ENCODE measurements at regions not wholly inside any gene's neighbourhood (a gene's known extent, or its start where the extent isn't known, plus 50 kb on each side); places are given as distances from the start of the nearest gene placed in this dataset.
"Not testable (repeated sequence)": the region's sequence is repeated elsewhere in the genome, so short reads cannot be mapped to it uniquely, and the experiment has no call there.

DNA sequence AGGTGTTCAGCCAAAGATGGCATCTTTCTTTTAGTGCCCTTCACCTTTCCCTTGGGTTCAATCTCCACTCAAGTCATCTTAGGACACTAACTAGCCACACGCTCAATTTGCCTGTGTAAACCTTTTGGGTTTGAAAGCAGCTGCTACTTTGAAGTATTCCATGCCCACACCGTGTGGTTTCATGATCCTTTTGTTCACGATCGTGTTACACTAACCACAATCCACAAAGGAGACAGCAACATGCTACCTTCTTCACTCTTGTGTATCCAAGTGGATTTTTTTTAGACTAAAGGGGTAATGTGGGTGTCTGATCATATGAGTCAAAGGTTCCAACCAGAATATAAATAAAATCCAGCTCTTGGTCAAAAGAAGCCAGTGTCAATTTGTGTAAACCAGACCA, 122.7 kb upstream of the FAR2 start:
- DNase-seq (ENCODE audit: low read depth in 3 of 3, low spot score in 2 of 3): no peak

DNA sequence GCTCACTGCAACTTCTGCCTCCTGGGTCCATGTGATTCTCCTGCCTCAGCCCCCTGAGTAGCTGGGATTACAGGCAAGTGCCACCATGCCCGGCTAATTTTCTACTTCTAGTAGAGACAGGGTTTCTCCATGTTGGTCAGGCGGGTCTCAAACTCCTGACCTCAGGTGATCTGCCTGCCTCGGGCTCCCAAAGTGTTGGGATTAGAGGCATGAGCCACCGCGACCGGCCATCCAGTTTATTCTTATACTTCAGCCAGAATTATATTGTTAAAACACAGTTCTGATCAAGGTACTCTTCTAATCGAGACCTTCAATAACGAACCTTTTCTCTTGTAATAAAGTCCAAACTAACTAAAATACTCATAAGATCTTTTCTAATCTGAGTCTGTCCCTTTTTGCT, 119.6 kb upstream of the FAR2 start:
- DNase-seq (ENCODE audit: low read depth in 3 of 3, low spot score in 2 of 3): not testable (repeated sequence)

DNA sequence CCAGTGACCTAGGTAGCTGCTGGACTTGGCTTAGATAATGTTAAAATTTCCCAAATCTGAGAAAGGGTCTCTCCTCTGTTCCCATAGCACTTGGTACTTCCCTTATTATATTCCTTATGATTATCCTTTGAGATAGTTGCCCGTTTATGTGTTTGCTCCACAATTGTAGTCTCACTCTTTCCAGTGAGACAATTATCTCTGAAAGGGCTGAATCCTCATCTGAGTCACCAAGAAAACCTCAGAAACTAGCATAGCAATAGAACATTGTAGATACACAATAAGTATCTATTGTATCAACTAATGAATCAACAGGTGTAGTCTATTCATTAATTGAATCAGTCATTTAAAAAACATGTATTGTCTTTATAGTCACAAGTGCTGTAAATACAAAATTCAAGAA, 119.1 kb upstream of the FAR2 start:
- no peak for DNase-seq (ENCODE audit: low read depth in 3 of 3, low spot score in 2 of 3)

- no peak for DNase-seq (ENCODE audit: low read depth in 3 of 3, low spot score in 2 of 3)
Observed at GRCh38 chr12:29032446-29032845, 116.6 kb upstream of the FAR2 start.

GRCh38 chr12:29033519-29033918, 115.6 kb upstream of the FAR2 start:
- no peak for DNase-seq (ENCODE audit: low read depth in 3 of 3, low spot score in 2 of 3)

DNA sequence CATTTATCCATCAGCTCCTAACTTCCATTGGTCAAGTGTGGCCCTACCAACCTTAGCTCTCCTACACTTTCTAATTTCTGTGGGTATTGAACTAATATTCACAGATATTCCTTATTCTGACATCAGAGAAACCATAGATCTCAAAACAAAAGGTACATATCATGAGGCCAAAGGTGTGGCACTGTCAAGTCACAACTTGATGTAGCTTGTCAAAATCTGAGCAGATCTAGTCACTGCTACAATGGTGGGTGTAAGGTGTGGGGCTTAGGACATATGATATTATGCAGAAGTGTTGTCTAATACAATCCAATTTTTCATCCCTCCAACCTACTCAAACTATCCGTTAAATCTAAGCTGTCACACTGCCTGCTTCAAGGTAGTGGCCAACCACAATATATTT, 114.0 kb upstream of the FAR2 start:
- no peak for DNase-seq (ENCODE audit: low read depth in 3 of 3, low spot score in 2 of 3)

- DNase-seq (ENCODE audit: low read depth in 3 of 3, low spot score in 2 of 3): no peak
Observed at GRCh38 chr12:29039013-29039412, 110.1 kb upstream of the FAR2 start.

- peak in 1 of 3 donors; percentile 32 for DNase-seq (ENCODE audit: low read depth in 3 of 3, low spot score in 2 of 3)
Observed at GRCh38 chr12:29041621-29042020, 107.5 kb upstream of the FAR2 start.

DNA sequence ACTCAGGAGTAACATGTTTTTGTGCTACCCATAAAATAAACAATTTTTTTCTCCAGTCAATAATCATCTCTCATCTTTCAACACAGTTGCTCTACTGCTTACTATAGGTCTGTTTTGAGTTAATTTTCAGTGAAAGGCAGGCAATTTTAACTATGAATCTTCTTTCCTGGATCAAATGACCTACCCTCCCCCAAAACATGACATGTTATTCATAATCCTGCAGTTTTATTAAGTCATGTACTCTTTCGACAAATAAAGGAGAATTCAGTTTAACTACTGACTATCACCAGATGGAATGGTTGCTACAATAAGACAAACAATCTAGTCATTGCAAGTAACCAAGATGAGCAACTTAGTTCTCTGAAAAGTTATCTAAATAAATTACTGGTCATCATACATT, 106.0 kb upstream of the FAR2 start:
- DNase-seq (ENCODE audit: low read depth in 3 of 3, low spot score in 2 of 3): no peak

DNA sequence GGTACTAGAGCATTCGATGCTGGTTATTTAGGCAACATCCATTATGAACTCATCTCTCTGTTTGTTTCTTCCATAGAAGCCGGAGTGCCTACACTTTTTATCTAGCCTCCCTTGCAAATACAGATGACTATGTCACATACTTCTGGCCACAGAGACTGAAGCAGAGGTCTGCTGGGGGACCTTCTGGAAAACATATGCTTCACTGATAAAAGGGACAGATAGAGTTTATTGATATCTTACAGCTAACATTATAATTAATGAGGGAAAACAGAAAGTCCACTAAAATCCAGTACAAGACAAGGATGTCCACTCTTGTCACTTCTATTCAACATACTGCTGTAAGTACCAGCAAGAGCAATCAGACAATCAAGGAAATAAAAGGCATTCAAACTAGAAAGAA, 104.3 kb upstream of the FAR2 start:
- no peak for DNase-seq (ENCODE audit: low read depth in 3 of 3, low spot score in 2 of 3)

- no peak for DNase-seq (ENCODE audit: low read depth in 3 of 3, low spot score in 2 of 3)
Observed at GRCh38 chr12:29048787-29049186, 100.3 kb upstream of the FAR2 start.

GRCh38 chr12:29050503-29050902, 98.6 kb upstream of the FAR2 start:
- DNase-seq (ENCODE audit: low read depth in 3 of 3, low spot score in 2 of 3): no peak

- no peak for DNase-seq (ENCODE audit: low read depth in 3 of 3, low spot score in 2 of 3)
Observed at GRCh38 chr12:29051221-29051620, 97.9 kb upstream of the FAR2 start.

GRCh38 chr12:29053567-29053966, 95.5 kb upstream of the FAR2 start:
- no peak for DNase-seq (ENCODE audit: low read depth in 3 of 3, low spot score in 2 of 3)

DNA sequence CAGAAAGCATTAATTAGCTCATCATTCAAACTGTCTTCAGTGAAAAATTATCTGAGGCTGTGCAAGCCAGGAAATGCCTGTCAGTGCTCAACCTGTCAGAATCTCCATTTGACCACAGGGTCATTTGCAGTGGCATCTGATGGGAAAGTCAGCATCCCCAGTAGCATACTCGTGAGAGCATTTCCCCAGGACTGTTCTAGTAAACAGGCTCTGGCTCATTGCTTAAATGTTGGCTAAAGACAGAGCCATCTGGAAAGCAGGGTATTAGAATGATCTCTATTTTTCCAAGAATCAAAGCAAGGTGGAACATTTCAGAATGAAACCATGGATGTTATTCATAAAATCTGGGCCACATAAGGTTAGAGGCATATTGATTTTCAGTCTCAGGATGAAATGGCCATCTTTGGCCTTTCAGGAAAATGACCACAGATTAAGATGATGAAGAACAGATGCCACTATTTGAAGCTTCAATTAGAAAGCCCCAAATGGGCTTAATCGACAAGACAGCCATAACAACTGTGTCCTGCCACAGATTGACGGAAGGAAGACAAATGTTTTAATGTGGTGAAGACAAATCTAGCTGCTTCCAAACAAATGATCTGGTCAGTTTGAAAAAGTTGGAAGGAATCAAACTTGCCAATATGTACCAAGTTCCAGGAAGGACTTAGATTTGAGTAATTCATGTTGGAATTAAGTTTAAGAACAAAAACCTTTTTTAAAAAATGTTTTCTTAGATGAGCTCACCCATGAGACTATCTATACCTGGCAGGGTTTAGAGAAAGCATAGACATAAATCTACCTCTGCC, 94.0 kb upstream of the FAR2 start:
- DNase-seq (ENCODE audit: low read depth in 3 of 3, low spot score in 2 of 3): no peak

DNA sequence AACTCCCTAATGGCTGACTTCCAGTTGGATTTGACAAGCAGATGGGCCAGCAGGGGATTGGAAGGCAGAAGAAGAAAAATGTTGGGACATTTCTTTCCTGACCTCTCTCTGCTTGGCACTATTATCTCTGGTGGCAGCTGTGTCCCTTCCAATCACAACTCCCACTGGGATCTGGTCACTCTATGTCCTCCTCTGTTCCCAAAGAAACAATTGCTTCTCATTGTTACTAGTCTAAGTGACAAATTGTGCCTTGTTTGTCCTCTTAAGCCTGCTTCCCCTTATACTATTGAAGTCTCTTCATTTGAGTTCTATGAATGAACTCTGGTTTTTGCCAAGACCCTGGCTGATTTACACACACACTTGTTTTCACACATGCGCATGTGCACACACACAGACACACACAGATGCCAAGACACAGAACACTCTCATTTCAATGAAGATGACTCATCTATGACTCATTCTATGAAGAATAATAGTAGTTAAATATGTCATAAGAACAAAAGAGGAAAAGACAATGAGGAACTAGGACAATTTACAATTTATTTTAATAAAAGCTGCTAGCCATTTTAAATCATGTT, 83.0 kb upstream of the FAR2 start:
- DNase-seq (ENCODE audit: low read depth in 3 of 3, low spot score in 2 of 3): no peak

DNA sequence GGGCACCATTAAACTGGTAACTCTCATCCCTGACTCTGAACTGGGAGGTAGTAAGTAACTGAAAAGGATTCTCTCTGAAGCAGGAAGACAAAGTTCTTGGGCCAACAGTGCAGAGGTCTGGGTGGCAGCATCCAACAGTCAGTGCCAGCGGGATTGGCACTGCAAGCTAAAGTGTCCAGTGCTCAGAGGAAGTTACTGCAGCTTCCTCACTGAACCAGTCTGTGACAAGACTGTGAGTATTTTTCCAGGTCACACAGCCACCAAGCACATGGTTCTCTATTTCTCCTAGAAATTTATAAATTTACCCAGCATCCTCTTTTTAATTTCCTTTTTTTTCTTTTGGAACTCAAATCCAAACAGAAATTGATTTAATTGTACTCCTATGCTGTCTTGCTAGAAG, 81.6 kb upstream of the FAR2 start:
- no peak for DNase-seq (ENCODE audit: low read depth in 3 of 3, low spot score in 2 of 3)

DNA sequence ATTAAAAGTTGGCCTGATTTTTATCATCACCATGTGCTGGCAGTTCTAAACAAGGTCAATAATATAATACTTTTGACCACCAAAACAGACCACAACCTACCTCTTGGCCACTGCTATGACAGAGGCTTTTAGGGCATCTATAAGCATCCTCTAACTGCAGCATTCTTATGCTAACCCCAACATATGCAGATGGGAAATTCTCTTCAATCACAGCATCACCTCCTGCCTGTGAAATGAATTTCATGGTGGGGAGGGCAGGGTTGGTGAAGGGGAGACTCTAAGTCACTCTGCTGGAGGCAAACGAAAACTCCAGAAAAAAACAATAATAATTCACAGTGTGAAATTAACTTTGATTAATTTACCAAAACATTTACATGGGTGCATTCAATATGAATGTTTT, 78.8 kb upstream of the FAR2 start:
- no peak for DNase-seq (ENCODE audit: low read depth in 3 of 3, low spot score in 2 of 3)

GRCh38 chr12:29071099-29071498, 78.0 kb upstream of the FAR2 start:
- no peak for DNase-seq (ENCODE audit: low read depth in 3 of 3, low spot score in 2 of 3)

GRCh38 chr12:29072631-29073030, 76.4 kb upstream of the FAR2 start:
- no peak for DNase-seq (ENCODE audit: low read depth in 3 of 3, low spot score in 2 of 3)

DNA sequence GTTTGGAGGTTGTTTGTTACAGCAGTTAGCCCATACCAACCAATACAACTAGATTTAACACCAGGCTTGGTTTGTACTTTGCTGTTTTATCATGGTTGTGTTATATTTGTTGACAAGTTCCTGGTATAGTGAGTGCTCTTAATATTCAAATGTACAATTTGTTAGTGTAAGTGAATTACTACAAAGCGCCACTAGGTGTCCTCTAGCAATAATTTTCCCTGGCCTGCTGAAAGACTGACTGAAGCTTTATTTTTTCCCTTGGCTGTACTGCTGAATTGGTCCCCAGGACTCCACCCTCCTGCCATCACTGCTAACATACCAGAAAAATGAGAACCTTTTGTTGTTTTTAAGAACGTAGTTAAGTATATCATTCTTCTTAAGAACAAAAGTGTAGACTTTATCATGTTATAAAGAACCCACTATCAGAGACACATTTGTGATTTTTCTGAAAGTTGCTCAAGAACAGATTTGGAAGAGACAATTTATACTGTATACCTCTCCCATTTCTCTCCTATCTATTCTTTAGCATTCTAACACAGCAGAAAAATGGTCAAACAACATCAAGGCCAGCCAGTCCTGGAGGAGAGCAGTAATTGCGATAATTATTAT, 75.3 kb upstream of the FAR2 start:
- peak; percentile 16 to 25 (median 23) for DNase-seq (ENCODE audit: low read depth in 3 of 3, low spot score in 2 of 3)

- DNase-seq (ENCODE audit: low read depth in 3 of 3, low spot score in 2 of 3): no peak
Observed at GRCh38 chr12:29081101-29081500, 68.0 kb upstream of the FAR2 start.

All from right renal cortex interstitium (tissue), 3 donors.